ENCODE measurements at regions not wholly inside any gene's neighbourhood (a gene's known extent, or its start where the extent isn't known, plus 50 kb on each side); places are given as distances from the start of the nearest gene placed in this dataset.
"Not testable (repeated sequence)": the region's sequence is repeated elsewhere in the genome, so short reads cannot be mapped to it uniquely, and the experiment has no call there.

DNA sequence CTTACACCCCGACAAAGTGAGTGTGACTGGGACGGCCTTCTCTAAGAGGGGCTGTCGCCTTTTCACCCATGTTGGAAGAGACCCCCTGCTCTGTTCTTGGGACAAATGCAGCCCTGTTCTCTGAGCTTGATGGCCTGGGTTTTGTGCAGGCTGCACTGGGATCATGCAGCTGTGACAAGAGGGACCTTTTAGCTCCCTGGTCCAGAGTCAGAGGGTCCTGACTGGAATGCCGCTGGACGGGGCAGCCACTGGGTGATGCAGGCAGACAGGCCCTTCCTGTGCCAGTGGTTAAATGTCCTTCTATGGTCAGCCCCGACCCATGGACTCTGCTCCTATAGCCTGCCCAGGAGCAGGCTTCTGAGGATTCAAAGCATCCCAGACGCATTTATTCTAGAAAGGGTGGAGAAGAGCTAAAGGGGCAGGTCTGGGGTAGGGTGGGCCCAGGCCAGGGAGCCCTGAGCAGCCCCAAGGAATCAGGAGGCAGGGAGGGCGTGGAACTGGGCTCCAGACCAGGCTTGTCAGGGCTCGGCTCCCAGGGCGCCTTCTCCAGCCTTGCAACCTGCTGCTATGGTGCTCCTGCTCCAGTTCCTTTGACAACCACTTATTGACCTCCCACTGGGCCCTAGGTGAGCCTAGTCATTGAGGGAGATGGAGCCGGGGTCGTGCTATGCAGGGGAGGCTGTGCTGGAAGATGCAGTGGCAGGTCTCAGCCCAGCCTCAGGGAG, 277.9 kb upstream of the HS6ST1 start:
- Histone ChIP-seq H2AFZ (ENCODE audit: control insufficient read depth, low read length) (no peak overlapping the region), H3K9me1 (ENCODE audit: control insufficient read depth, extremely low read depth, insufficient read depth, low read length) (no peaks in the 10 kb centered on the region), H3K27me3 (ENCODE audit: control insufficient read depth, extremely low read depth, insufficient read depth, low read length) (no peaks in the 10 kb centered on the region), H3K9ac (ENCODE audit: control insufficient read depth, extremely low read depth, insufficient read depth, low read length) (no peak overlapping the region), H4K20me1 (ENCODE audit: control insufficient read depth, extremely low read depth, insufficient read depth, low read length) (no peaks in the 10 kb centered on the region), H3K9me3 (ENCODE audit: control insufficient read depth, low read depth, low read length) (no peaks in the 10 kb centered on the region), H3K36me3 (ENCODE audit: control insufficient read depth in 2 of 2, extremely low read depth in 1 of 2, insufficient read depth in 2 of 2, low read length in 2 of 2) (no peaks in the 10 kb centered on the region), H3K4me2 (ENCODE audit: control insufficient read depth, extremely low read depth, insufficient read depth, low read depth, low read length) (no peak overlapping the region), H3K27ac (ENCODE audit: control insufficient read depth, insufficient read depth, low read length) (no peak overlapping the region), H3K4me1 (ENCODE audit: control insufficient read depth, extremely low read depth, insufficient read depth, low read length) (no peaks in the 10 kb centered on the region), H3K79me2 (ENCODE audit: control insufficient read depth, insufficient read depth, low read length) (no peaks in the 10 kb centered on the region), H3K4me3 (ENCODE audit: control insufficient read depth in 2 of 3, extremely low read depth in 1 of 3, insufficient read depth in 2 of 3, low read depth in 1 of 3, low read length in 3 of 3) (no peak overlapping the region)
- DNase-seq (ENCODE audit: low read depth, low spot score) (no peak), FAIRE-seq (no peak)
- TF ChIP-seq, protein P1, sequence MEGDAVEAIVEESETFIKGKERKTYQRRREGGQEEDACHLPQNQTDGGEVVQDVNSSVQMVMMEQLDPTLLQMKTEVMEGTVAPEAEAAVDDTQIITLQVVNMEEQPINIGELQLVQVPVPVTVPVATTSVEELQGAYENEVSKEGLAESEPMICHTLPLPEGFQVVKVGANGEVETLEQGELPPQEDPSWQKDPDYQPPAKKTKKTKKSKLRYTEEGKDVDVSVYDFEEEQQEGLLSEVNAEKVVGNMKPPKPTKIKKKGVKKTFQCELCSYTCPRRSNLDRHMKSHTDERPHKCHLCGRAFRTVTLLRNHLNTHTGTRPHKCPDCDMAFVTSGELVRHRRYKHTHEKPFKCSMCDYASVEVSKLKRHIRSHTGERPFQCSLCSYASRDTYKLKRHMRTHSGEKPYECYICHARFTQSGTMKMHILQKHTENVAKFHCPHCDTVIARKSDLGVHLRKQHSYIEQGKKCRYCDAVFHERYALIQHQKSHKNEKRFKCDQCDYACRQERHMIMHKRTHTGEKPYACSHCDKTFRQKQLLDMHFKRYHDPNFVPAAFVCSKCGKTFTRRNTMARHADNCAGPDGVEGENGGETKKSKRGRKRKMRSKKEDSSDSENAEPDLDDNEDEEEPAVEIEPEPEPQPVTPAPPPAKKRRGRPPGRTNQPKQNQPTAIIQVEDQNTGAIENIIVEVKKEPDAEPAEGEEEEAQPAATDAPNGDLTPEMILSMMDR (optimal IDR thresholded peaks at IDR 0.05 in 1 of 3, IDR thresholded peaks at IDR 0.05 in 1 of 3, conservative IDR thresholded peaks at IDR 0.05 in 1 of 3; ENCODE audit: extremely low read depth in 1 of 3, insufficient read depth in 2 of 3, low read length in 3 of 3), result no peak
- no peak for TF ChIP-seq EZH2 (IDR thresholded peaks at IDR 0.05; ENCODE audit: low read length)
- dilution Hi-C loops (cut with MboI; ENCODE audit: extremely low pct_ligation_motif_present, low sequenced_read_pairs), result no loop called here

DNA sequence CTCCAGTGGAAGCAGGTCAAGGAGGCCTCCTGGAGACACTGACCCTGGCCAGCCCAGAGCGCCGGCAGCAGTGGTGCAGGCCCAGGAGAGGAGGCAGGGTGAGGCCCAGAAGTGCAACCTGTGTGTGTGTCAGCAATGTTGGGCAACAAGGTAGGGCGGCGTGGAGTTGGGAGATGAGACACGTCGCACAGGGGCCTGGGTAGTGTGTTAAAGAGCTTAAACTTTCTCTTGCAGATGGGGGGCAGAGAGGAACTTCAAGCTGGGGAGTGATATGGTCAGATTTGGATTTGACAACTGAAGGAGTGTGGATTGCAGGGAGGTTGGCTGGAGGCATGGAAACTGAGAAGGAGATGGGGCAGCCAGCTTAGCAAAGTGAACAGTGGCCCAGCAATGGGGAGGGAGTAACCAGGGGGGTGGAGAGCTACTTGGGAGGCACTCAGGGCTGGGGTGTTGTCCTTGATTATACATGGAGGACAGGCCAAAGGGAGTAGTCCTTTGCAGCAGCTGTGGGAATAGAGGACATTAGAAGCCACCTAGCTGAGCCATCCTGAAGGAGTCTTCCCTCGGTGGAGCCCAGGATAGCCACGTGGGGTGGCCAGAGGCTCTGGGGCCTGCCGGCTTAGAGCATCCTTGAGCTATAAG, 278.6 kb upstream of the HS6ST1 start:
- Histone ChIP-seq H3K27me3 (ENCODE audit: control insufficient read depth, extremely low read depth, insufficient read depth, low read length) (no peaks in the 10 kb centered on the region), H4K20me1 (ENCODE audit: control insufficient read depth, extremely low read depth, insufficient read depth, low read length) (no peaks in the 10 kb centered on the region), H3K4me2 (ENCODE audit: control insufficient read depth, extremely low read depth, insufficient read depth, low read depth, low read length) (no peak overlapping the region), H3K9ac (ENCODE audit: control insufficient read depth, extremely low read depth, insufficient read depth, low read length) (no peak overlapping the region), H3K4me3 (ENCODE audit: control insufficient read depth in 2 of 3, extremely low read depth in 1 of 3, insufficient read depth in 2 of 3, low read depth in 1 of 3, low read length in 3 of 3) (no peak overlapping the region), H3K4me1 (ENCODE audit: control insufficient read depth, extremely low read depth, insufficient read depth, low read length) (no peaks in the 10 kb centered on the region), H3K9me1 (ENCODE audit: control insufficient read depth, extremely low read depth, insufficient read depth, low read length) (no peaks in the 10 kb centered on the region), H2AFZ (ENCODE audit: control insufficient read depth, low read length) (no peak overlapping the region), H3K27ac (ENCODE audit: control insufficient read depth, insufficient read depth, low read length) (no peak overlapping the region), H3K79me2 (ENCODE audit: control insufficient read depth, insufficient read depth, low read length) (no peaks in the 10 kb centered on the region), H3K36me3 (ENCODE audit: control insufficient read depth in 2 of 2, extremely low read depth in 1 of 2, insufficient read depth in 2 of 2, low read length in 2 of 2) (no peaks in the 10 kb centered on the region), H3K9me3 (ENCODE audit: control insufficient read depth, low read depth, low read length) (no peaks in the 10 kb centered on the region)
- TF ChIP-seq EZH2 (IDR thresholded peaks at IDR 0.05; ENCODE audit: low read length), result no peak
- TF ChIP-seq, protein P1 (optimal IDR thresholded peaks at IDR 0.05 in 1 of 3, IDR thresholded peaks at IDR 0.05 in 1 of 3, conservative IDR thresholded peaks at IDR 0.05 in 1 of 3; ENCODE audit: extremely low read depth in 1 of 3, insufficient read depth in 2 of 3, low read length in 3 of 3), result no peak
- DNase-seq (ENCODE audit: low read depth, low spot score) (no peak), FAIRE-seq (no peak)
- dilution Hi-C loops (cut with MboI; ENCODE audit: extremely low pct_ligation_motif_present, low sequenced_read_pairs), result no loop called here

DNA sequence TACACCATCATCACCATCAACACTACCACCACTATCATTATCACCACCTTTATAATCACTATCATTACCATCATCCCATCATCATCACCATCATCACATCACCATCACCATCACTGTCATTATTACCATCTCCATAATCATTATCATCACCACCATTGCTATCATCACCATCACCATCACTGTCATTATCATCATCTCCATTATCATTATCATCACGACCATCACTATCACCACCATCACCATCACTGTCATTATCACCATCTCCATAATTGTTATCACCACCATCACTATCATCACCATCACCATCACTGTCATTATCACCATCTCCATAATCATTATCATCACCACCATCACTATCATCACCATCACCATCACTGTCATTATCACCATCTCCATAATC, 279.6 kb upstream of the HS6ST1 start:
- H3K4me3 ChIP-seq (ENCODE audit: control insufficient read depth in 2 of 3, extremely low read depth in 1 of 3, insufficient read depth in 2 of 3, low read depth in 1 of 3, low read length in 3 of 3); FAIRE-seq; H3K9ac ChIP-seq (ENCODE audit: control insufficient read depth, extremely low read depth, insufficient read depth, low read length); H3K4me1 ChIP-seq (ENCODE audit: control insufficient read depth, extremely low read depth, insufficient read depth, low read length); H3K36me3 ChIP-seq (ENCODE audit: control insufficient read depth in 2 of 2, extremely low read depth in 1 of 2, insufficient read depth in 2 of 2, low read length in 2 of 2); dilution Hi-C loops (cut with MboI; ENCODE audit: extremely low pct_ligation_motif_present, low sequenced_read_pairs); H3K9me3 ChIP-seq (ENCODE audit: control insufficient read depth, low read depth, low read length); H3K79me2 ChIP-seq (ENCODE audit: control insufficient read depth, insufficient read depth, low read length); DNase-seq (ENCODE audit: low read depth, low spot score); H3K27ac ChIP-seq (ENCODE audit: control insufficient read depth, insufficient read depth, low read length); H4K20me1 ChIP-seq (ENCODE audit: control insufficient read depth, extremely low read depth, insufficient read depth, low read length); H3K9me1 ChIP-seq (ENCODE audit: control insufficient read depth, extremely low read depth, insufficient read depth, low read length); H2AFZ ChIP-seq (ENCODE audit: control insufficient read depth, low read length); H3K4me2 ChIP-seq (ENCODE audit: control insufficient read depth, extremely low read depth, insufficient read depth, low read depth, low read length); H3K27me3 ChIP-seq (ENCODE audit: control insufficient read depth, extremely low read depth, insufficient read depth, low read length): not testable (repeated sequence)
